Parathyroid adenoma (tissue), 2 donors: ENCODE measurements at regions not wholly inside any gene's neighbourhood (a gene's known extent, or its start where the extent isn't known, plus 50 kb on each side); places are given as distances from the start of the nearest gene placed in this dataset.

Experiments
- H2AFZ ChIP-seq: fragments of 300-600 bp; sonication (generic); one replicate; pipeline ENCODE4 v1.7.0; 2017; ENCODE audit warnings: antibody characterized with exemption, mild to moderate bottlenecking
- H3K27ac ChIP-seq: fragments of 300-600 bp; sonication (generic); one replicate; pipeline ENCODE4 v1.7.0; 2017
- H3K27me3 ChIP-seq: fragments of 300-600 bp; sonication (generic); one replicate; pipeline ENCODE4 v1.7.0; 2017; ENCODE audit warnings: low read length; ENCODE audit not compliant: control insufficient read depth, insufficient read depth
- H3K36me3 ChIP-seq: fragments of 300-600 bp; sonication (generic); one replicate; pipeline ENCODE4 v1.7.0; 2017; ENCODE audit warnings: low read length; ENCODE audit not compliant: control insufficient read depth, insufficient read depth
- H3K4me1 ChIP-seq: fragments of 300-600 bp; sonication (generic); one replicate; pipeline ENCODE4 v1.7.0; 2017; ENCODE audit warnings: control low read depth
- H3K4me2 ChIP-seq: fragments of 300-600 bp; sonication (generic); one replicate; pipeline ENCODE4 v1.7.0; 2017; ENCODE audit warnings: low read length
- H3K4me3 ChIP-seq: fragments of 300-600 bp; sonication (generic); one replicate; pipeline ENCODE4 v1.7.0; 2017; ENCODE audit warnings: low read depth, low read length
- H3K79me2 ChIP-seq: fragments of 300-600 bp; sonication (generic); one replicate; pipeline ENCODE4 v1.7.0; 2017; ENCODE audit warnings: control low read depth
- H3K9ac ChIP-seq: fragments of 300-600 bp; sonication (generic); one replicate; pipeline ENCODE4 v1.7.0; 2017; ENCODE audit warnings: mild to moderate bottlenecking
- H3K9me3 ChIP-seq: fragments of 300-600 bp; sonication (generic); one replicate; pipeline ENCODE4 v1.7.0; 2017; ENCODE audit warnings: low read length; ENCODE audit not compliant: control insufficient read depth
- TF ChIP-seq, protein P1 (sequence below): fragments of 300-600 bp; sonication (generic); IDR thresholded peaks from one replicate; pipeline ENCODE4 v1.7.0; 2017; ENCODE audit warnings: antibody characterized with exemption, mild to moderate bottlenecking
- donor health status: primary hyperparathyroidism.

GRCh38 chr10:4008676-4009382 is 223.8 kb upstream of the KLF6 start:
- Histone ChIP-seq H3K36me3 (no peaks in the 10 kb centered on the region), H3K27ac (no peak overlapping the region), H3K4me2 (no peak overlapping the region), H3K9me3 (no peaks in the 10 kb centered on the region), H3K9ac (no peak overlapping the region), H3K27me3 (no peaks in the 10 kb centered on the region), H3K4me3 (no peak overlapping the region), H2AFZ (no peak overlapping the region), H3K79me2 (no peaks in the 10 kb centered on the region), H3K4me1 (no peaks in the 10 kb centered on the region)
- TF ChIP-seq, protein P1, sequence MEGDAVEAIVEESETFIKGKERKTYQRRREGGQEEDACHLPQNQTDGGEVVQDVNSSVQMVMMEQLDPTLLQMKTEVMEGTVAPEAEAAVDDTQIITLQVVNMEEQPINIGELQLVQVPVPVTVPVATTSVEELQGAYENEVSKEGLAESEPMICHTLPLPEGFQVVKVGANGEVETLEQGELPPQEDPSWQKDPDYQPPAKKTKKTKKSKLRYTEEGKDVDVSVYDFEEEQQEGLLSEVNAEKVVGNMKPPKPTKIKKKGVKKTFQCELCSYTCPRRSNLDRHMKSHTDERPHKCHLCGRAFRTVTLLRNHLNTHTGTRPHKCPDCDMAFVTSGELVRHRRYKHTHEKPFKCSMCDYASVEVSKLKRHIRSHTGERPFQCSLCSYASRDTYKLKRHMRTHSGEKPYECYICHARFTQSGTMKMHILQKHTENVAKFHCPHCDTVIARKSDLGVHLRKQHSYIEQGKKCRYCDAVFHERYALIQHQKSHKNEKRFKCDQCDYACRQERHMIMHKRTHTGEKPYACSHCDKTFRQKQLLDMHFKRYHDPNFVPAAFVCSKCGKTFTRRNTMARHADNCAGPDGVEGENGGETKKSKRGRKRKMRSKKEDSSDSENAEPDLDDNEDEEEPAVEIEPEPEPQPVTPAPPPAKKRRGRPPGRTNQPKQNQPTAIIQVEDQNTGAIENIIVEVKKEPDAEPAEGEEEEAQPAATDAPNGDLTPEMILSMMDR = no peak

DNA sequence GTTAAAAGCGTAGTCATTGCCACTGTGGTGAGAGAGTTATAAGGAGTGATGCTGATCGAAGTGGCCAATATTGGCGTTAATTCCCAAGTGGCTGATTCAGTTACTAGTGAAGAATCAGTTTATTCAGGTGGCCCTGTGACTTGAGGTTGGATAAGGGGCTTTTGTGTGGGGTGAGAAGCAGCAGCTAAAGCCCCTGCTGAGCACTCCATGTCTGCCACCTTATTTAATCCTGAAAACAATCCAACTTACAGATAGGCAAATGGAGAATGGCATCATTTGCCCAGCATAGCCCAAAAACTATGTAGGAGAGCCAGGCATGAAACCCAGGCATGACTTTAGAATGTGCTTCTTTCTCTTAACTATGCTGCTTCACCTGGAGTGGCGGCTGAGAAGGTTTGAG is 222.8 kb upstream of the KLF6 start:
- TF ChIP-seq, protein P1 = no peak
- Histone ChIP-seq H3K36me3 (no peaks in the 10 kb centered on the region), H3K4me3 (no peak overlapping the region), H3K4me1 (no peaks in the 10 kb centered on the region), H2AFZ (no peak overlapping the region), H3K4me2 (no peak overlapping the region), H3K9ac (no peak overlapping the region), H3K27me3 (no peaks in the 10 kb centered on the region), H3K9me3 (no peaks in the 10 kb centered on the region), H3K79me2 (no peaks in the 10 kb centered on the region), H3K27ac (no peak overlapping the region)

- no peak overlapping the region for H2AFZ ChIP-seq
- no peaks in the 10 kb centered on the region for H3K9me3 ChIP-seq
- H3K9ac ChIP-seq = no peak overlapping the region
- TF ChIP-seq, protein P1 = no peak
- H3K27me3 ChIP-seq = no peaks in the 10 kb centered on the region
- H3K27ac ChIP-seq = no peak overlapping the region
- H3K36me3 ChIP-seq = no peaks in the 10 kb centered on the region
- no peak overlapping the region for H3K4me2 ChIP-seq
- H3K4me3 ChIP-seq = no peak overlapping the region
- H3K4me1 ChIP-seq = no peaks in the 10 kb centered on the region
- H3K79me2 ChIP-seq = no peaks in the 10 kb centered on the region
Observed at GRCh38 chr10:4006858-4007257, 221.8 kb upstream of the KLF6 start.

- TF ChIP-seq, protein P1 = no peak
- H3K4me3 ChIP-seq = no peak overlapping the region
- H3K4me2 ChIP-seq = no peak overlapping the region
- no peaks in the 10 kb centered on the region for H3K36me3 ChIP-seq
- H3K27ac ChIP-seq = no peak overlapping the region
- H3K9me3 ChIP-seq = no peaks in the 10 kb centered on the region
- no peak overlapping the region for H2AFZ ChIP-seq
- H3K4me1 ChIP-seq = no peaks in the 10 kb centered on the region
- no peaks in the 10 kb centered on the region for H3K27me3 ChIP-seq
- H3K79me2 ChIP-seq = no peaks in the 10 kb centered on the region
- H3K9ac ChIP-seq = no peak overlapping the region
Observed at GRCh38 chr10:4006051-4006450, 221.0 kb upstream of the KLF6 start.

- no peak overlapping the region for H3K27ac ChIP-seq
- no peaks in the 10 kb centered on the region for H3K9me3 ChIP-seq
- no peak overlapping the region for H3K9ac ChIP-seq
- no peak overlapping the region for H2AFZ ChIP-seq
- no peak overlapping the region for H3K4me3 ChIP-seq
- no peaks in the 10 kb centered on the region for H3K4me1 ChIP-seq
- TF ChIP-seq, protein P1 = no peak
- H3K27me3 ChIP-seq = no peaks in the 10 kb centered on the region
- H3K4me2 ChIP-seq = no peak overlapping the region
- H3K36me3 ChIP-seq = no peaks in the 10 kb centered on the region
- no peaks in the 10 kb centered on the region for H3K79me2 ChIP-seq
Observed at GRCh38 chr10:4004990-4005389, 220.0 kb upstream of the KLF6 start.
